ENCODE measurements at regions not wholly inside any gene's neighbourhood (a gene's known extent, or its start where the extent isn't known, plus 50 kb on each side); places are given as distances from the start of the nearest gene placed in this dataset.

- H3K27me3 Mint-ChIP-seq (ENCODE audit: insufficient read depth): peaks cover 2% of the 10 kb centered on the region
- no peak overlapping the region for H3K4me3 Mint-ChIP-seq
- H3K27ac Mint-ChIP-seq: no peak overlapping the region
- Histone ChIP-seq H3K36me3 (ENCODE audit: control insufficient read depth, insufficient read depth, low read length) (no peaks in the 10 kb centered on the region), H3K4me1 (ENCODE audit: control insufficient read depth, insufficient read depth, low read length) (no peaks in the 10 kb centered on the region), H3K9me3 (ENCODE audit: control insufficient read depth, low read length) (no peaks in the 10 kb centered on the region), H3K9ac (ENCODE audit: extremely low read depth, low read length, poor library complexity, severe bottlenecking) (no peak overlapping the region), H3K27ac (ENCODE audit: low read depth, low read length) (no peak overlapping the region), H3K27me3 (ENCODE audit: control insufficient read depth, insufficient read depth, low read length, poor library complexity, severe bottlenecking) (no peaks in the 10 kb centered on the region), H3K4me3 (ENCODE audit: low read length) (no peak overlapping the region)
- WGBS, 2 experiments (ENCODE audit: insufficient coverage in 1 of 2, insufficient read length in 1 of 2): 81 to 83% methylated on average over 3 of the region's 3 CpGs
- peaks cover 7% of the 10 kb centered on the region for H3K4me1 Mint-ChIP-seq
- TF ChIP-seq CTCF (conservative IDR thresholded peaks at IDR 0.05): no peak
- H3K36me3 Mint-ChIP-seq (ENCODE audit: low read depth): no peaks in the 10 kb centered on the region
- H3K9me3 Mint-ChIP-seq: peaks cover 7% of the 10 kb centered on the region
- DNase-seq: no peak
These were observed 150.7 kb downstream of the DMRT2 start for GRCh38 chr9:1200847-1201251.

DNA sequence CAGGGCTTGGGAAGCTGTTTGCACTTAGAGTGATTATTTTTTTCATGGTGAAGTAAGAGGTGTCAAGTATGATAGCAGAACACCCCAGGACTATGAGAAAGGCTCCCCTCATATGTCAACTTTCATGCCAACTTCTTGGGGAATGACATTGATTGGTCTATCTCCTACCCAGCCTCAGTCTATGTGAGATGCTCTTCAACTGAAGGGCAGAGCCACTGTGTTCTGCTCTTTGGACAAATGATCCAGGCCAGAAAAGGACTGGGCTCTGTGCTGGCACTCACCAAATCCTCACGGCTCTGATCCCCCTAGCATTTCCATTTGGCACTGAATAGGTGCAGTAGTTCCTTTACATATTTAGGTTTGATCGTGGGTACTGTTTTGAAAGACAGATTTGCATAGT, 151.1 kb downstream of the DMRT2 start:
- H3K4me1 Mint-ChIP-seq: peaks cover 11% of the 10 kb centered on the region
- H3K4me3 ChIP-seq (ENCODE audit: low read length): no peak overlapping the region
- H3K9me3 ChIP-seq (ENCODE audit: control insufficient read depth, low read length): no peaks in the 10 kb centered on the region
- no peaks in the 10 kb centered on the region for H3K36me3 Mint-ChIP-seq (ENCODE audit: low read depth)
- H3K4me3 Mint-ChIP-seq: no peak overlapping the region
- H3K27ac ChIP-seq (ENCODE audit: low read depth, low read length): no peak overlapping the region
- no peak overlapping the region for H3K9ac ChIP-seq (ENCODE audit: extremely low read depth, low read length, poor library complexity, severe bottlenecking)
- DNase-seq: no peak
- no peak for TF ChIP-seq CTCF (conservative IDR thresholded peaks at IDR 0.05)
- no peaks in the 10 kb centered on the region for H3K4me1 ChIP-seq (ENCODE audit: control insufficient read depth, insufficient read depth, low read length)
- peaks cover 2% of the 10 kb centered on the region for H3K27me3 Mint-ChIP-seq (ENCODE audit: insufficient read depth)
- no peak overlapping the region for H3K27ac Mint-ChIP-seq
- 89% methylated on average over 1 of the region's 2 CpGs; no CpG with 5 or more reads in 1 of the 2 experiments for WGBS, 2 experiments (ENCODE audit: insufficient coverage in 1 of 2, insufficient read length in 1 of 2)
- H3K27me3 ChIP-seq (ENCODE audit: control insufficient read depth, insufficient read depth, low read length, poor library complexity, severe bottlenecking): no peaks in the 10 kb centered on the region
- H3K36me3 ChIP-seq (ENCODE audit: control insufficient read depth, insufficient read depth, low read length): no peaks in the 10 kb centered on the region
- peaks cover 3% of the 10 kb centered on the region for H3K9me3 Mint-ChIP-seq

DNA sequence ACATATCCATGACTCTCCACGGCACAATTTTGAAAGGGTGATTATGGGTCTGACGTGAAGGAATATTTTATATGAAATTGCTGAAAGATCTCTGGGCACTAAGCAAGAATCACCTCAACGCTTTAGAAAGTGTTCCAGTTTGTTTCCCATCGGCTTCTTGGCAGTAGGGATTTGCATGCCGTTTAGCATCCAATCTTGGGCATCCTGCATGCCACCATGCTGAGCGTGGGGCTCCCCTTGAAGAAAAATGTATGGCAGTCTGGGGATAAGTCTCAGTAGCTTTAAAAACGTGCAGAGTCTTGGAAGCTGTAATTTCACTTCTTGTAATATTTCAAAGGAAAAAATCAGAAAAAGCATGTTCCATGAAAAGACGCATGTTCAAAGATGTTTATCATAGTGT, 151.7 kb downstream of the DMRT2 start:
- H3K27me3 Mint-ChIP-seq (ENCODE audit: insufficient read depth): peaks cover 2% of the 10 kb centered on the region
- H3K27ac Mint-ChIP-seq: no peak overlapping the region
- Histone ChIP-seq H3K36me3 (ENCODE audit: control insufficient read depth, insufficient read depth, low read length) (no peaks in the 10 kb centered on the region), H3K4me3 (ENCODE audit: low read length) (no peak overlapping the region), H3K27me3 (ENCODE audit: control insufficient read depth, insufficient read depth, low read length, poor library complexity, severe bottlenecking) (no peaks in the 10 kb centered on the region), H3K27ac (ENCODE audit: low read depth, low read length) (no peak overlapping the region), H3K4me1 (ENCODE audit: control insufficient read depth, insufficient read depth, low read length) (no peaks in the 10 kb centered on the region), H3K9me3 (ENCODE audit: control insufficient read depth, low read length) (no peaks in the 10 kb centered on the region), H3K9ac (ENCODE audit: extremely low read depth, low read length, poor library complexity, severe bottlenecking) (no peak overlapping the region)
- WGBS, 2 experiments (ENCODE audit: insufficient coverage in 1 of 2, insufficient read length in 1 of 2): 89 to 94% methylated on average over 5 to 8 of the region's 8 CpGs
- H3K9me3 Mint-ChIP-seq: no peaks in the 10 kb centered on the region
- no peak for TF ChIP-seq CTCF (conservative IDR thresholded peaks at IDR 0.05)
- no peak overlapping the region for H3K4me3 Mint-ChIP-seq
- no peak for DNase-seq
- H3K36me3 Mint-ChIP-seq (ENCODE audit: low read depth): no peaks in the 10 kb centered on the region
- peaks cover 12% of the 10 kb centered on the region for H3K4me1 Mint-ChIP-seq

Data from endodermal cell (in vitro differentiated cells).